ENCODE measurements at regions not wholly inside any gene's neighbourhood (a gene's known extent, or its start where the extent isn't known, plus 50 kb on each side); places are given as distances from the start of the nearest gene placed in this dataset.
A peak's percentile ranks its signal among the peaks of the same experiment; 100 is the strongest.

- no peak for DNase-seq (ENCODE audit: low read depth in 2 of 3, low spot score in 1 of 3)
Observed at GRCh38 chrX:20348139-20348538, 81.4 kb upstream of the RPS6KA3 start.

- no peak for DNase-seq (ENCODE audit: low read depth in 2 of 3, low spot score in 1 of 3)
Observed at GRCh38 chrX:20347481-20347880, 80.8 kb upstream of the RPS6KA3 start.

GRCh38 chrX:20333672-20334071, 67.0 kb upstream of the RPS6KA3 start:
- DNase-seq (ENCODE audit: low read depth in 2 of 3, low spot score in 1 of 3) = peak in 2 of 3 donors; percentile 21 to 24

GRCh38 chrX:20330545-20330944, 63.8 kb upstream of the RPS6KA3 start:
- DNase-seq (ENCODE audit: low read depth in 2 of 3, low spot score in 1 of 3) = no peak

GRCh38 chrX:20329435-20329834, 62.7 kb upstream of the RPS6KA3 start:
- no peak for DNase-seq (ENCODE audit: low read depth in 2 of 3, low spot score in 1 of 3)

- no peak for DNase-seq (ENCODE audit: low read depth in 2 of 3, low spot score in 1 of 3)
Observed at GRCh38 chrX:20325786-20326388, 59.2 kb upstream of the RPS6KA3 start.

- DNase-seq (ENCODE audit: low read depth in 2 of 3, low spot score in 1 of 3) = no peak
Observed at GRCh38 chrX:20322887-20323286, 56.2 kb upstream of the RPS6KA3 start.

- no peak for DNase-seq (ENCODE audit: low read depth in 2 of 3, low spot score in 1 of 3)
Observed at GRCh38 chrX:20320461-20321159, 53.9 kb upstream of the RPS6KA3 start.

- DNase-seq (ENCODE audit: low read depth in 2 of 3, low spot score in 1 of 3) = no peak
Observed at GRCh38 chrX:20319054-20319453, 52.3 kb upstream of the RPS6KA3 start.

GRCh38 chrX:20317873-20318272, 51.2 kb upstream of the RPS6KA3 start:
- DNase-seq (ENCODE audit: low read depth in 2 of 3, low spot score in 1 of 3) = no peak

Measured in stimulated activated CD4-positive, alpha-beta T cell treated with anti-CD3 and anti-CD28 coated beads, Interleukin-12 subunit alpha, Interleukin-12 subunit beta, amount 100 ng/mL, for 48 hours (primary cell).